K562 (cell line): ENCODE measurements at regions not wholly inside any gene's neighbourhood (a gene's known extent, or its start where the extent isn't known, plus 50 kb on each side); places are given as distances from the start of the nearest gene placed in this dataset.

ENCODE experiments used
- ATAC-seq: fragments of 200-7000 bp; cut with Tn5 transposase; 3 replicates; pipeline ENCODE4 v1.9.1; 2020; ENCODE audit warnings: moderate library complexity
- BruUV-seq: library from RNA; stranded (reverse); fragments of 400-500 nt; replicated peaks from 2 replicates; lab custom pipeline; 2021; lab: Mats Ljungman, UMichigan
- CTCF ChIA-PET: fragments of 300-600 bp; formaldehyde crosslinking; extraction: SDS; loops from one replicate; lab custom pipeline; 2021; ENCODE audit warnings: low intra/inter-chr PET ratio; lab: Yijun Ruan, JAX
- POLR2A ChIA-PET: fragments of 300-600, 350-650 bp; sonication (Branson Sonifier 250); formaldehyde crosslinking; extraction: SDS; loops from one replicate; lab custom pipeline; 2021; ENCODE audit warnings: antibody characterized with exemption, inconsistent platforms; lab: Yijun Ruan, JAX
- DNase-seq, 4 experiments: peaks; one replicate each; pipeline versions ENCODE4 v3.0.0 to v3.0.0-alpha.2; 2011 to 2018; ENCODE audit warnings: low spot score in 3 of 4, mixed read lengths in 3 of 4; ENCODE audit errors: extremely low read depth in 1 of 4
- FAIRE-seq: peaks from 2 replicates; lab custom pipeline; 2011; peaks lifted over from hg19 to GRCh38; lab: Jason Lieb, UNC
- H2AFZ ChIP-seq: 2 replicates; pipeline ENCODE4 v1.6.0; 2011; ENCODE audit warnings: low read depth, low read length, control low read depth, inconsistent platforms
- H3K27ac ChIP-seq: fragments of 200-600 bp; 3 replicates; pipeline ENCODE4 v1.8.0; 2011; ENCODE audit warnings: low read depth, mild to moderate bottlenecking, control low read depth, inconsistent platforms, low read length, moderate library complexity, mixed read lengths; ENCODE audit errors: extremely low read depth
- H3K27me3 ChIP-seq, 2 experiments: fragments of 300-600 bp in 1 of 2; 2 replicates in 1 of 2; 3 replicates in 1 of 2; pipeline versions ENCODE4 v1.6.0 to v1.8.0; 2011; ENCODE audit warnings: inconsistent platforms in 2 of 2, low read length in 2 of 2, mild to moderate bottlenecking in 1 of 2, mixed read lengths in 1 of 2, moderate library complexity in 1 of 2; ENCODE audit not compliant: control insufficient read depth in 2 of 2, insufficient read depth in 2 of 2
- H3K36me3 ChIP-seq: fragments of 300-600 bp; 3 replicates; pipeline ENCODE4 v1.8.0; 2011; ENCODE audit warnings: mild to moderate bottlenecking, low read length, inconsistent platforms; ENCODE audit not compliant: control insufficient read depth, insufficient read depth
- H3K4me1 ChIP-seq, 2 experiments: fragments of 200-600 bp in 1 of 2; replicated peaks in 1 of 2; 2 replicates in 1 of 2; 3 replicates in 1 of 2; pipeline versions ENCODE4 v1.5.1 to v1.8.0; 2011; ENCODE audit warnings: inconsistent platforms in 2 of 2, low read length in 2 of 2, mild to moderate bottlenecking in 1 of 2, mixed read lengths in 1 of 2, moderate library complexity in 1 of 2; ENCODE audit not compliant: control insufficient read depth in 2 of 2, insufficient read depth in 2 of 2
- H3K4me2 ChIP-seq: 2 replicates; pipeline ENCODE4 v1.6.1; 2011; ENCODE audit warnings: low read length, control low read depth, inconsistent platforms, mixed read lengths; ENCODE audit not compliant: insufficient read depth
- H3K4me3 ChIP-seq: fragments of 200-600 bp; sonication (generic), shearing (Covaris generic); 2 replicates; pipeline ENCODE4 v1.5.1; 2016; ENCODE audit warnings: control low read depth, inconsistent platforms
- H3K79me2 ChIP-seq: fragments of 200-600 bp; 3 replicates; pipeline ENCODE4 v1.8.0; 2011; ENCODE audit warnings: low read length, inconsistent platforms; ENCODE audit not compliant: control insufficient read depth, insufficient read depth
- H3K9ac ChIP-seq, 2 experiments: 2 replicates each; pipeline versions ENCODE4 v1.6.0 to v1.6.1; 2011; ENCODE audit warnings: low read depth in 2 of 2, low read length in 2 of 2, control low read depth in 1 of 2, inconsistent platforms in 1 of 2, mild to moderate bottlenecking in 1 of 2, mixed read lengths in 1 of 2; ENCODE audit not compliant: insufficient read depth in 1 of 2
- H3K9me1 ChIP-seq: one replicate; pipeline ENCODE4 v1.6.0; 2011; ENCODE audit warnings: inconsistent platforms, mild to moderate bottlenecking, low read length, moderate library complexity; ENCODE audit not compliant: control insufficient read depth, insufficient read depth
- H3K9me3 ChIP-seq: replicated peaks from 2 replicates; pipeline ENCODE4 v1.5.1; 2011; ENCODE audit warnings: low read depth, low read length, inconsistent platforms; ENCODE audit not compliant: control insufficient read depth, insufficient read depth
- H4K20me1 ChIP-seq: replicated peaks from 2 replicates; pipeline ENCODE4 v1.6.1; 2011; ENCODE audit warnings: low read length, inconsistent platforms, mixed read lengths; ENCODE audit not compliant: control insufficient read depth, insufficient read depth
- ATF1 ChIP-seq, 2 experiments: fragments of 450-650 bp in 1 of 2; IDR thresholded peaks; 2 replicates each; pipeline ENCODE4 v1.6.1; 2016; ENCODE audit warnings: missing compliant biosample characterization in 1 of 2, missing genetic modification characterization in 1 of 2
- CHD1 ChIP-seq: fragments of 200-600 bp; sonication (generic); IDR thresholded peaks from one replicate; pipeline ENCODE4 v1.6.1; 2012; ENCODE audit warnings: mild to moderate bottlenecking, moderate library complexity, low read length, inconsistent platforms
- ETS1 ChIP-seq: conservative IDR thresholded peaks from 2 replicates; pipeline ENCODE4 v1.6.1; 2011; ENCODE audit warnings: low read depth, mild to moderate bottlenecking, low read length; ENCODE audit not compliant: control insufficient read depth
- MLLT1 ChIP-seq, 2 experiments: fragments of 450-650 bp; IDR thresholded peaks; 2 replicates each; pipeline ENCODE4 v1.6.1; 2016
- OTX1 ChIP-seq: fragments of 450-650 bp; formaldehyde crosslinking; IDR thresholded peaks from 2 replicates; pipeline ENCODE4 v1.4.0; 2022; ENCODE audit warnings: mild to moderate bottlenecking
- POLR2H ChIP-seq: IDR thresholded peaks from 2 replicates; pipeline ENCODE4 v1.6.1; 2016; ENCODE audit warnings: missing genetic modification characterization, low read depth, mild to moderate bottlenecking, control low read depth, missing compliant biosample characterization, moderate library complexity
- ZNF347 ChIP-seq: fragments of 450-650 bp; formaldehyde crosslinking; IDR thresholded peaks from 2 replicates; pipeline ENCODE4 v1.4.0; 2020; ENCODE audit warnings: low read depth, mild to moderate bottlenecking, moderate library complexity
- ZNF436 ChIP-seq: fragments of 250-450, 450-650 bp; sonication (Bioruptor Pico); formaldehyde crosslinking; IDR thresholded peaks from 2 replicates; pipeline ENCODE4 v1.7.0; 2020; ENCODE audit warnings: mild to moderate bottlenecking
- ZSCAN29 ChIP-seq: fragments of 450-650 bp; IDR thresholded peaks from 2 replicates; pipeline ENCODE4 v1.6.1; 2017
- WGBS: fragments of 100-300 bp; shearing (Covaris generic); methylation state at CpG from one replicate; pipeline ENCODE4 v1.1.6; 2016; ENCODE audit warnings: low coverage, mixed read lengths; ENCODE audit not compliant: insufficient coverage; ENCODE audit errors: missing lambda C conversion rate; 5-methylcytosine and 5-hydroxymethylcytosine counted together
- in situ Hi-C: fragments of 300-500 bp; cut with MboI; formaldehyde crosslinking; loops from 4 replicates; pipeline ENCODE4 v1.15.0; 2018; ENCODE audit warnings: inconsistent platforms, mixed read lengths
- intact Hi-C: fragments of 100-400 bp; cut with micrococcal nuclease; formaldehyde crosslinking; loops from 2 replicates; pipeline ENCODE4 v1.14.2; 2022
- TF ChIP-seq, protein P1 (sequence below), 2 experiments: fragments of 450-650 bp in 1 of 2; sonication (generic) in 1 of 2; formaldehyde crosslinking in 1 of 2; IDR thresholded peaks; 2 replicates each; pipeline versions ENCODE4 v1.7.1 to v1.9.0; 2016 to 2022; ENCODE audit warnings: inconsistent platforms in 1 of 2, mild to moderate bottlenecking in 1 of 2, missing genetic modification reagents in 1 of 2

DNA sequence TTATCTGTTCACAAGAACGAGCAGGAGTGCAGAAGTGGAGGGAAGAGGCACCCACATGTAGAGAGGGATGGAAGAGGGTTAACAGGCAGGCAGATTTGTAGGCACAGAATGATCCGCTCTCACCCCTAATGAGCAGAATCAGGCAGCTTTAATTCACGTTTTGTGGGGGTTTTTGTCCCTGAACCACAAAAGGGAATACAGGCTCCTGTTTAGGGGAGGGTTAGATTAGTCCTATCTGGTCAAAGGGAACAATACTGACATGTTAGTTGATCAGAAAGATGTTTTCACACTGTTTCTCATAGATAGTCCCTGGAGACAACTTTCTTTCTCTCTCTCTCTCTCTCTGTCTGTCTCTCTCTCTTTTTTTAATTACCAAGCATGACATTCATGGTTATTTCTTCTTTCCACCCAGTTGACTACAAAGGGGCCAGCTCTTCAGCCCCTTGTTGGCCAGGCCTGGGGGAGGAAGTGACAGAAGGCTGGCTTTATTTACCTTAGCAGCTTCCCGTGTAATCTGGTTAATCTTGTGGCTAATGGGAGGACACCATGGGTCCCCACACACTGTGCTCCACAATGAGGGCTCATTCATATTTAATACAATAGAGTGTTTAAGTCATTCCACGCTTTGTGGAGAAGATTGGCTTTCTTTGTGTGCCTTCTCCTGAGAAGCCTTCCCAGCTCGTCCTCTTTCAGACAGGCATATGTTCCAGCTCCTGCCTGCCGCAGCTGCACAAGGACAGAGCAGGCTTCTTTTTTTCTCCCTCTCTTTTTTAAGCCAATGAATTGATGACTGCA, 958.8 kb downstream of the TFAP2A start:
- in situ Hi-C loops: no loop called here
- Histone ChIP-seq H3K79me2 (no peaks in the 10 kb centered on the region), H3K9ac (no peak overlapping the region), H3K4me1 (no peaks in the 10 kb centered on the region), H3K27ac (no peak overlapping the region), H4K20me1 (no peaks in the 10 kb centered on the region), H2AFZ (no peak overlapping the region), H3K9me3 (peaks cover 4% of the 10 kb centered on the region), H3K27me3 (no peaks in the 10 kb centered on the region), H3K9me1 (no peaks in the 10 kb centered on the region), H3K4me2 (no peak overlapping the region), H3K4me3 (no peak overlapping the region), H3K36me3 (no peaks in the 10 kb centered on the region)
- FAIRE-seq: no peak
- POLR2A ChIA-PET: no interaction called here
- DNase-seq: no peak
- no TSS peak for BruUV-seq
- ATAC-seq: no peak
- CTCF ChIA-PET: no interaction called here
- WGBS: 0% methylated on average over 7 of the region's 7 CpGs
- intact Hi-C loops: no loop called here
- TF ChIP-seq ZNF436: no peak
- no peak for TF ChIP-seq MLLT1 (IDR thresholded peaks at IDR 0.05)
- no peak for TF ChIP-seq ZNF347 (CRISPR knock-in tag)
- TF ChIP-seq POLR2H: no peak
- no peak for TF ChIP-seq ZSCAN29
- no peak for TF ChIP-seq CHD1
- TF ChIP-seq ETS1: no peak
- TF ChIP-seq, protein P1, sequence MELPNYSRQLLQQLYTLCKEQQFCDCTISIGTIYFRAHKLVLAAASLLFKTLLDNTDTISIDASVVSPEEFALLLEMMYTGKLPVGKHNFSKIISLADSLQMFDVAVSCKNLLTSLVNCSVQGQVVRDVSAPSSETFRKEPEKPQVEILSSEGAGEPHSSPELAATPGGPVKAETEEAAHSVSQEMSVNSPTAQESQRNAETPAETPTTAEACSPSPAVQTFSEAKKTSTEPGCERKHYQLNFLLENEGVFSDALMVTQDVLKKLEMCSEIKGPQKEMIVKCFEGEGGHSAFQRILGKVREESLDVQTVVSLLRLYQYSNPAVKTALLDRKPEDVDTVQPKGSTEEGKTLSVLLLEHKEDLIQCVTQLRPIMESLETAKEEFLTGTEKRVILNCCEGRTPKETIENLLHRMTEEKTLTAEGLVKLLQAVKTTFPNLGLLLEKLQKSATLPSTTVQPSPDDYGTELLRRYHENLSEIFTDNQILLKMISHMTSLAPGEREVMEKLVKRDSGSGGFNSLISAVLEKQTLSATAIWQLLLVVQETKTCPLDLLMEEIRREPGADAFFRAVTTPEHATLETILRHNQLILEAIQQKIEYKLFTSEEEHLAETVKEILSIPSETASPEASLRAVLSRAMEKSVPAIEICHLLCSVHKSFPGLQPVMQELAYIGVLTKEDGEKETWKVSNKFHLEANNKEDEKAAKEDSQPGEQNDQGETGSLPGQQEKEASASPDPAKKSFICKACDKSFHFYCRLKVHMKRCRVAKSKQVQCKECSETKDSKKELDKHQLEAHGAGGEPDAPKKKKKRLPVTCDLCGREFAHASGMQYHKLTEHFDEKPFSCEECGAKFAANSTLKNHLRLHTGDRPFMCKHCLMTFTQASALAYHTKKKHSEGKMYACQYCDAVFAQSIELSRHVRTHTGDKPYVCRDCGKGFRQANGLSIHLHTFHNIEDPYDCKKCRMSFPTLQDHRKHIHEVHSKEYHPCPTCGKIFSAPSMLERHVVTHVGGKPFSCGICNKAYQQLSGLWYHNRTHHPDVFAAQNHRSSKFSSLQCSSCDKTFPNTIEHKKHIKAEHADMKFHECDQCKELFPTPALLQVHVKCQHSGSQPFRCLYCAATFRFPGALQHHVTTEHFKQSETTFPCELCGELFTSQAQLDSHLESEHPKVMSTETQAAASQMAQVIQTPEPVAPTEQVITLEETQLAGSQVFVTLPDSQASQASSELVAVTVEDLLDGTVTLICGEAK (IDR thresholded peaks at IDR 0.05): no peak
- TF ChIP-seq, protein P1 (CRISPR knock-in tag; IDR thresholded peaks at IDR 0.05): no peak
- TF ChIP-seq ATF1 (CRISPR knock-in tag; IDR thresholded peaks at IDR 0.05): no peak
- no peak for TF ChIP-seq ATF1 (tag; IDR thresholded peaks at IDR 0.05)
- no peak for TF ChIP-seq OTX1 (CRISPR knock-in tag)
